HG03442 (cell line): ENCODE measurements at regions not wholly inside any gene's neighbourhood (a gene's known extent, or its start where the extent isn't known, plus 50 kb on each side); places are given as distances from the start of the nearest gene placed in this dataset.
A peak's percentile ranks its signal among the peaks of the same experiment; 100 is the strongest.

Source experiments
- ATAC-seq: cut with Tn5 transposase; IDR thresholded peaks from one replicate; pipeline ENCODE4 v1.9.1; 2021; ENCODE audit warnings: mild to moderate bottlenecking, moderate library complexity; ENCODE audit not compliant: unreplicated experiment

DNA sequence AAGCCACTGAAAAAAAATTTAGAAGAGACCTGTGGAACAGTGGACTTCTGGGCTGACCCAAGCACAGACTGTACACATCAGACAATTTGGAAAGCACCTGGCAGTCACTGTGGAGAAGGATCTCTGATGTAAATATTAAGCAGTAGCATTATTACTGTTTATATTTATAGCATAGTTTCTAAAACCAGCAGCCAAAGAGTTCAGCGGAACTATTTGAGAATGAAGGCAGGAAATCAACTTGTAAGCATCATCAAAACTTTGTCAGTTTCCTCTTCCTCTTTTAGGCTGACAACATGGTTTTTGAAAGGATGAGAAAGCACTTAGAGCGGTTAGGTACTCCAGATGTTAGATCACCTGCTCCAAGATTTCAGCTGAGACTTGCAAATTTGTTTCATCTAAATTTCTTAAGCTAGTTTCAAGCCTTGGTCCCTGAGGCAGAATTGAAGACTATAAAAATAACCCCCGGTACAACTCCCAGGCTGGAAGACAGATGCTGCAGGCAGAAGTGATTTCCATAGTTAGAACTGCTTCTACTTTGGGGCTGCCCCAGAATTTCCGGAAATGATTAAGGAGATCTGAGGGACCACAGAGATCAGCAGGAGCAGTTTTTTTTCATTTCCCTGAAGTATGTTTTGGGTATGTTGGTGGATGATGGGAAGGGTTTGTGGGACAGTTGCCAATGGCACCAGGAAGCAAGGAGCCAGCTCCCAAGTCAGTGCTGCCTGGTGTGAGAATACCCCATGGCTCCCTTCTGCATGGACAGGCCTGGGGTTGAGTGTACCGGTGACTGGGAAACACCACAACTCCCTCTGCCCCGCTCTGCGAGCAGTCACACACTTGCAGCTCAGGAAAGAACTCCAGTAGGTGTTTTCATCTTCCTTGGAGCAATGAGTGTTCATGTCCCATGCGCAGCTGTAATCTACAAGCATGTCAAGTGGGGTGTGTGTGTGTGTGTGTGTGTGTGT is 354.5 kb downstream of the NUAK1 start:
- peak; percentile 60 for ATAC-seq

- ATAC-seq: no peak
Observed at GRCh38 chr12:105793421-105793820, 345.3 kb downstream of the NUAK1 start.

GRCh38 chr12:105798256-105798845 is 340.4 kb downstream of the NUAK1 start:
- no peak for ATAC-seq

GRCh38 chr12:105799103-105799502 is 339.7 kb downstream of the NUAK1 start:
- ATAC-seq: no peak

DNA sequence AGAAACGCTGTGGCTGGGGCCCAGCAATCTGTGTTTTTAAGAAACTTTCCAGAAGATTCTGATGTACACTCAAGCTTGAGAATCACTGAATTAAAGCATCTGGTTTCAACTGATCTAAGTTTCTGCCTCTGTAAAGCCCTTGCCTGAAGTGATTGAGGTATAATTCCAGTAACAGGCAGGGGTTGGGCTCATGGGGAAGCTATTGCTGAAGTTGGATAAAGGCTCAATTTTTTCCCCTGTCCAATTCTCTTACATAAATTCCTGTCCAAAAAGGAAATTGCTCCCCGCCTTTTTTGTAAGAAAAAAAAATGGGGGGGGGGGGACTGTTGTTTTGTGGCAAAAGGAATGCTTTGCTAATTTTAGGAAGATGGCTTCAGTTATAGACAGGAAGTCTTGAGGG is 337.4 kb downstream of the NUAK1 start:
- no peak for ATAC-seq

- ATAC-seq: no peak
Observed at GRCh38 chr12:105803292-105803691, 335.5 kb downstream of the NUAK1 start.

GRCh38 chr12:105804591-105805265 is 334.0 kb downstream of the NUAK1 start:
- no peak for ATAC-seq

DNA sequence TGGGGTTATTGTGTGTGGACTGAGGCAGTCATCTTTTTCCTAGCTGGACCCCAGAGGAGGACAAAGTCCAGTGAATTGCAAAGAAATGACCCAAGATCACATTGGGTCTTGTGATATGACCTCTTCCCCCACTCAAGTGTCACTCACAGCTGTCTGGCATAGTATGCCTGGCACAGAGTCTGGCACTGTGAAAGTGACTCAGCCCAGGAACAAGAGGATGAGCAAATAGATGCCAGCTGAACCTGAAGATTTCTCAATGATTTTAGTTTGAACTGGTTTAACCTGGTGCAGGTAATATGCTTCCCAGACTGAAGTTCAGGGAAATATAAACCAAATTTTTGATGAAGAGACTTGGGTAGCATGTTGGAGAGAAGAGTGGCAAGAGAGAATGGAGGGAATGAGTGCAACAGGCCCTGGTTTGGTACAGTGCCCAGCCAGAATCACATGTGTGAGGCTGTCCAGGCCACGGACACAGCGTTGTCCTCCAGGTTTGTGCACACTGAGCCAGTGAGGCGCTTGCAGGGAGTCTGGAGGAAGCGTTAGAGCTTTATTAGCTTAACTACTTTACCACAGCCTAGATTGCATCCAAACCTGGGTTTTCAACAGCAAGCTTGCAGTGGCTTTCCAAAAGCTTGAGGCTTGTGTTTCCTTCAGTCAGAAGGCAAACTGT is 332.9 kb downstream of the NUAK1 start:
- ATAC-seq: no peak

DNA sequence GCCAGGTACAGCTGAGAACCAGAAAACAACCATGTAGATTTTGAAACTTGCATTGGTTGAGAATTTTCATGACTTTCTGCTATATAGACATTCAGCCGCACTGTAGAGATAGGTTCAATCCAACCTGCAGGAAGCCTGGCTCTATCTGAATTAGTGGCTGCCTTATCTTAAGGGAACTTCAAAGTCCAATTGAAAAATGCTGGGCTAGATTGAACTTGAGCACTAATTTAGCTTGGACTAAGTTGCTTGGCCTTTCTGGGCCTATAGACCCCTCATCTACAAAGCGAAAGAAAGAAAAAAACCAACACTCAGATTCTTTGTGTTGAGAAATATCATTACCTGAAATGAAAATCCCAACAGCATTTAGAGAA is 332.4 kb downstream of the NUAK1 start:
- no peak for ATAC-seq

- ATAC-seq: no peak
Observed at GRCh38 chr12:105812366-105812765, 326.4 kb downstream of the NUAK1 start.

DNA sequence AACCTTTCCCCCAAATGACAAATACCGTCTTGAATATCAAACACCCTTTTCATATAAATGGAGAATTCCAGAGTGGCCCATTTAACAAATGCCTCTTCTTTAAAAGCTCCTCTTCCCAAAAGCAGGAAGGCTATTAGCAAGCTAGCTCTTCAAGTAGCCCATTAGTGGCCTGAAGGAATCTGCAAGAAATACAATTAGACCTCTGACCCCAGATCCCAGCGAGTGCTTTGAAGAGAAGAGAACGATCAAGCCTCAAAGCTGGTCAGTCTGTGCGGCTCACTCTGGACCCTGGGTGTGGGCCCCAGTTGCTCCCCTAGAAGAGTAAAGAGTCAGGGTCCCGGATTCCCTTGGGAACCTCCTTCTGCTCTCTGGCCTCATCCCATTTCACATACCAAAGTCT is 325.6 kb downstream of the NUAK1 start:
- no peak for ATAC-seq

DNA sequence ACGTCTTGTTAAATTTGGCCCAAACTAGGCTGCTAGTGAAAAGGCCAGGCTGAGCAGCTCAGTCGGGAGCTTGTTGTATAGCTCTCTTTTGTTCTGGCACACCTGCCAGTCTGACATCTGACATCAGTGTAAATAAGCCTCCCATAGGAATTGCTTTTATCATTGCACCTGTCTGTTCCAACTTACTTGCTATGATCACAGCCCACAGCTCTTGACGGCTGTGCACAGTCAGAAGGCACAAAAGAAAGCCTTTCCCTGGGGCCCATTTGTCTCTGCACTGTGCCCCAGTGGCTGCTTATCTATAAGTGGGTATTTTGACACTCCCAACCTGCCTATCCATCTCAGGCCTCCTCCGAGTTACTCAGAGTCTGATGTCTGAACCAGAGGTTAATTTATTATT is 324.5 kb downstream of the NUAK1 start:
- no peak for ATAC-seq

- ATAC-seq: no peak
Observed at GRCh38 chr12:105819549-105819948, 319.2 kb downstream of the NUAK1 start.

GRCh38 chr12:105820429-105821125 is 318.2 kb downstream of the NUAK1 start:
- ATAC-seq: no peak

- ATAC-seq: no peak
Observed at GRCh38 chr12:105822131-105823105, 316.3 kb downstream of the NUAK1 start.

GRCh38 chr12:105823810-105824209 is 314.9 kb downstream of the NUAK1 start:
- no peak for ATAC-seq

DNA sequence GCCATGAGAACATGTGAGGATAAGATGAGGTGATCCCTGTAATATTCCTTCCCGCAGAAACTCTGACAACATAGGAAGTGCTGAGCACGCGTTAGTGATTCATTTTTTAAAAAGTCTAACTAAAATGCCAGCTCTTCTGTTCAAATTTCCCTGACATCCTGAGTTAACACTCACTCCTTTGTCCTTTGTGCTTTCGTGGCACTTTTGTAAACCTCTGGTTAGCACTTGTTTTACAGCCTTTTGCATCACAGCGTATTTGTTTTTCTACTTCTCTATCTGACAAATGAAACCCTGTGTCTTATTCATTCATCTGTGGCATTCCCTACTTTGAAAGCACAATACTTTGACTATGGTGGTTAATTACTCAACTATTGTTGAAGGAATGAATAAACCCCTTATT is 313.6 kb downstream of the NUAK1 start:
- no peak for ATAC-seq

GRCh38 chr12:105831372-105831771 is 307.4 kb downstream of the NUAK1 start:
- ATAC-seq: no peak

- ATAC-seq: no peak
Observed at GRCh38 chr12:105832021-105832420, 306.7 kb downstream of the NUAK1 start.
